ENCODE measurements at regions not wholly inside any gene's neighbourhood (a gene's known extent, or its start where the extent isn't known, plus 50 kb on each side); places are given as distances from the start of the nearest gene placed in this dataset.

GRCh38 chr2:226080334-226080733 lies 680.8 kb downstream of the NYAP2 start:
- CTCF ChIA-PET, result no interaction called here
- POLR2A ChIA-PET, result interaction anchor here (0.5 to 1.2 kb wide), 3 partner anchors 18 to 80 kb away, joined by 3 read pairs; no protein-coding TSS in a partner anchor
- no peak for TF ChIP-seq CTCF (IDR thresholded peaks at IDR 0.05; ENCODE audit: unreplicated experiment)
- Mint-ChIP-seq H3K27ac (ENCODE audit: low read depth, unreplicated experiment) (no peak overlapping the region), H3K27me3 (ENCODE audit: insufficient read depth, unreplicated experiment) (no peaks in the 10 kb centered on the region), H3K36me3 (ENCODE audit: insufficient read depth, unreplicated experiment) (no peaks in the 10 kb centered on the region), H3K4me3 (ENCODE audit: unreplicated experiment) (no peak overlapping the region), H3K4me1 (ENCODE audit: insufficient read depth, unreplicated experiment) (peaks cover 10% of the 10 kb centered on the region), H3K9me3 (ENCODE audit: unreplicated experiment) (peaks cover 4% of the 10 kb centered on the region)
- no peak for DNase-seq (ENCODE audit: unreplicated experiment)
- intact Hi-C loops (cut with micrococcal nuclease), result no loop called here
- no TSS peak for BruUV-seq (replicated peaks)

- Mint-ChIP-seq H3K36me3 (ENCODE audit: insufficient read depth, unreplicated experiment) (no peaks in the 10 kb centered on the region), H3K27ac (ENCODE audit: low read depth, unreplicated experiment) (peak overlapping the region; percentile 12), H3K27me3 (ENCODE audit: insufficient read depth, unreplicated experiment) (no peaks in the 10 kb centered on the region), H3K9me3 (ENCODE audit: unreplicated experiment) (no peaks in the 10 kb centered on the region), H3K4me3 (ENCODE audit: unreplicated experiment) (no peak overlapping the region), H3K4me1 (ENCODE audit: insufficient read depth, unreplicated experiment) (peaks cover 10% of the 10 kb centered on the region)
- CTCF ChIA-PET, result interaction anchor here (0.6 kb wide), 1 partner anchor 191 kb away, joined by 3 read pairs; no protein-coding TSS in a partner anchor
- no peak for DNase-seq (ENCODE audit: unreplicated experiment)
- intact Hi-C loops (cut with micrococcal nuclease), result no loop called here
- TF ChIP-seq CTCF (IDR thresholded peaks at IDR 0.05; ENCODE audit: unreplicated experiment), result no peak
- POLR2A ChIA-PET, result interaction anchor here (0.5 to 1.2 kb wide), 6 partner anchors 16 to 79 kb away, joined by 3 to 4 read pairs (median 3); no protein-coding TSS in a partner anchor
- BruUV-seq (replicated peaks), result no TSS peak
These were observed 680.2 kb downstream of the NYAP2 start for GRCh38 chr2:226079671-226080181.

GRCh38 chr2:226079196-226079595 lies 679.7 kb downstream of the NYAP2 start:
- Mint-ChIP-seq H3K36me3 (ENCODE audit: insufficient read depth, unreplicated experiment) (no peaks in the 10 kb centered on the region), H3K4me1 (ENCODE audit: insufficient read depth, unreplicated experiment) (peaks cover 10% of the 10 kb centered on the region), H3K27ac (ENCODE audit: low read depth, unreplicated experiment) (peak overlapping the region; percentile 12), H3K27me3 (ENCODE audit: insufficient read depth, unreplicated experiment) (no peaks in the 10 kb centered on the region), H3K4me3 (ENCODE audit: unreplicated experiment) (no peak overlapping the region), H3K9me3 (ENCODE audit: unreplicated experiment) (no peaks in the 10 kb centered on the region)
- CTCF ChIA-PET, result interaction anchor here (0.6 kb wide), 1 partner anchor 190 kb away, joined by 3 read pairs; no protein-coding TSS in a partner anchor
- POLR2A ChIA-PET, result interaction anchor here (0.7 to 1.2 kb wide), 5 partner anchors 15 to 40 kb away, joined by 3 to 4 read pairs (median 3); no protein-coding TSS in a partner anchor
- BruUV-seq (replicated peaks), result no TSS peak
- intact Hi-C loops (cut with micrococcal nuclease), result no loop called here
- DNase-seq (ENCODE audit: unreplicated experiment), result no peak
- no peak for TF ChIP-seq CTCF (IDR thresholded peaks at IDR 0.05; ENCODE audit: unreplicated experiment)

GRCh38 chr2:226078666-226079065 lies 679.2 kb downstream of the NYAP2 start:
- no peaks in the 10 kb centered on the region for H3K36me3 Mint-ChIP-seq (ENCODE audit: insufficient read depth, unreplicated experiment)
- intact Hi-C loops (cut with micrococcal nuclease), result no loop called here

More at GRCh38 chr2:226078666-226079065, 679.2 kb downstream of the NYAP2 start:
- no peaks in the 10 kb centered on the region for H3K27me3 Mint-ChIP-seq (ENCODE audit: insufficient read depth, unreplicated experiment)
- POLR2A ChIA-PET, result interaction anchor here (0.7 to 1.2 kb wide), 3 partner anchors 15 to 41 kb away, joined by 3 to 4 read pairs (median 3); no protein-coding TSS in a partner anchor
- H3K9me3 Mint-ChIP-seq (ENCODE audit: unreplicated experiment), result no peaks in the 10 kb centered on the region
- no peak overlapping the region for H3K27ac Mint-ChIP-seq (ENCODE audit: low read depth, unreplicated experiment)
- CTCF ChIA-PET, result no interaction called here
- peaks cover 10% of the 10 kb centered on the region for H3K4me1 Mint-ChIP-seq (ENCODE audit: insufficient read depth, unreplicated experiment)
- no peak for TF ChIP-seq CTCF (IDR thresholded peaks at IDR 0.05; ENCODE audit: unreplicated experiment)
- no peak overlapping the region for H3K4me3 Mint-ChIP-seq (ENCODE audit: unreplicated experiment)
- no peak for DNase-seq (ENCODE audit: unreplicated experiment)
- no TSS peak for BruUV-seq (replicated peaks)

All from MCF 10A (cell line).